ENCODE measurements at regions not wholly inside any gene's neighbourhood (a gene's known extent, or its start where the extent isn't known, plus 50 kb on each side); places are given as distances from the start of the nearest gene placed in this dataset.

GRCh38 chr5:136720674-136721073 lies 355.3 kb upstream of the TRPC7 start (continued):
- TF ChIP-seq CREB5 (CRISPR knock-in tag; IDR thresholded peaks at IDR 0.05; ENCODE audit: low read depth) (no peak), ZC3H10 (CRISPR knock-in tag; IDR thresholded peaks at IDR 0.05) (no peak), ISL1 (CRISPR knock-in tag; IDR thresholded peaks at IDR 0.05) (no peak), GLIS3 (CRISPR knock-in tag; IDR thresholded peaks at IDR 0.05) (no peak)

GRCh38 chr5:136717917-136718316 lies 352.6 kb upstream of the TRPC7 start:
- ATAC-seq = no peak
- TF ChIP-seq RARB (CRISPR knock-in tag; IDR thresholded peaks at IDR 0.05) = no peak
- TF ChIP-seq CSDC2 (CRISPR knock-in tag; IDR thresholded peaks at IDR 0.05) = no peak
- TF ChIP-seq ARNTL (CRISPR knock-in tag; IDR thresholded peaks at IDR 0.05; ENCODE audit: borderline replicate concordance, low read depth) = no peak
- TF ChIP-seq ZFP3 (CRISPR knock-in tag; IDR thresholded peaks at IDR 0.05) = no peak
- TF ChIP-seq TCF4 (CRISPR knock-in tag; IDR thresholded peaks at IDR 0.05; ENCODE audit: borderline replicate concordance) = no peak
- no peak for TF ChIP-seq OSR1 (CRISPR knock-in tag; IDR thresholded peaks at IDR 0.05)
- TF ChIP-seq ZNF70 (CRISPR knock-in tag; IDR thresholded peaks at IDR 0.05) = no peak
- TF ChIP-seq TSHZ2 (CRISPR knock-in tag; IDR thresholded peaks at IDR 0.05) = no peak
- TF ChIP-seq BACH2 (CRISPR knock-in tag; IDR thresholded peaks at IDR 0.05; ENCODE audit: borderline replicate concordance) = no peak
- no peak for TF ChIP-seq TOX (CRISPR knock-in tag; IDR thresholded peaks at IDR 0.05; ENCODE audit: borderline replicate concordance)
- no peak for TF ChIP-seq CSRNP3 (CRISPR knock-in tag; IDR thresholded peaks at IDR 0.05)

GRCh38 chr5:136714286-136714685 lies 348.9 kb upstream of the TRPC7 start:
- TF ChIP-seq CSDC2 (CRISPR knock-in tag; IDR thresholded peaks at IDR 0.05) (no peak), PATZ1 (CRISPR knock-in tag; IDR thresholded peaks at IDR 0.05; ENCODE audit: borderline replicate concordance) (no peak), POU6F1 (CRISPR knock-in tag; IDR thresholded peaks at IDR 0.05; ENCODE audit: borderline replicate concordance, low read depth) (no peak), CREB5 (CRISPR knock-in tag; IDR thresholded peaks at IDR 0.05; ENCODE audit: low read depth) (no peak), TOX (CRISPR knock-in tag; IDR thresholded peaks at IDR 0.05; ENCODE audit: borderline replicate concordance) (no peak), ARNTL (CRISPR knock-in tag; IDR thresholded peaks at IDR 0.05; ENCODE audit: borderline replicate concordance, low read depth) (no peak), ZFP30 (CRISPR knock-in tag; IDR thresholded peaks at IDR 0.05) (no peak), SNAI2 (CRISPR knock-in tag; IDR thresholded peaks at IDR 0.05) (no peak), OSR1 (CRISPR knock-in tag; IDR thresholded peaks at IDR 0.05) (no peak), ZC3H10 (CRISPR knock-in tag; IDR thresholded peaks at IDR 0.05) (no peak), CSRNP3 (CRISPR knock-in tag; IDR thresholded peaks at IDR 0.05) (no peak), ZFP3 (CRISPR knock-in tag; IDR thresholded peaks at IDR 0.05) (no peak), RARB (CRISPR knock-in tag; IDR thresholded peaks at IDR 0.05) (no peak), BACH2 (CRISPR knock-in tag; IDR thresholded peaks at IDR 0.05; ENCODE audit: borderline replicate concordance) (no peak), ZNF70 (CRISPR knock-in tag; IDR thresholded peaks at IDR 0.05) (no peak), TSHZ2 (CRISPR knock-in tag; IDR thresholded peaks at IDR 0.05) (no peak)
- ATAC-seq = no peak

Data from SK-N-SH treated with all-trans-retinoic acid at 6 μM for 48 hours (cell line).